D721Med (cell line): ENCODE measurements at regions not wholly inside any gene's neighbourhood (a gene's known extent, or its start where the extent isn't known, plus 50 kb on each side); places are given as distances from the start of the nearest gene placed in this dataset.

Experiments
- DNase-seq: peaks from one replicate; pipeline ENCODE4 v3.0.0; 2011; ENCODE audit warnings: low spot score; ENCODE audit not compliant: insufficient read length
- FAIRE-seq: peaks from 2 replicates; lab custom pipeline; 2011; peaks lifted over from hg19 to GRCh38; lab: Jason Lieb, UNC
- CTCF ChIP-seq: IDR thresholded peaks from 2 replicates; pipeline ENCODE4 v1.5.1; 2012; ENCODE audit warnings: mild to moderate bottlenecking, control low read depth; ENCODE audit not compliant: insufficient read depth; ENCODE audit errors: missing control alignments

GRCh38 chr5:67465537-67466207 lies 269.1 kb upstream of the CD180 start:
- no peak for TF ChIP-seq CTCF
- FAIRE-seq (no peak), DNase-seq (no peak)

GRCh38 chr5:67462147-67462546 lies 265.5 kb upstream of the CD180 start:
- no peak for TF ChIP-seq CTCF
- no peak for DNase-seq
- peak; percentile 58 for FAIRE-seq

- FAIRE-seq: no peak
- no peak for TF ChIP-seq CTCF
These were observed 262.7 kb upstream of the CD180 start for GRCh38 chr5:67459253-67459652.

GRCh38 chr5:67455970-67456369 lies 259.4 kb upstream of the CD180 start:
- FAIRE-seq (no peak), DNase-seq (no peak)
- TF ChIP-seq CTCF: no peak

More at GRCh38 chr5:67459253-67459652, 262.7 kb upstream of the CD180 start:
- no peak for DNase-seq

- no peak for DNase-seq
- no peak for TF ChIP-seq CTCF
- no peak for FAIRE-seq
These were observed 258.5 kb upstream of the CD180 start for GRCh38 chr5:67454957-67455561.

GRCh38 chr5:67453111-67453905 lies 256.7 kb upstream of the CD180 start:
- DNase-seq (no peak), FAIRE-seq (no peak)
- no peak for TF ChIP-seq CTCF
